ENCODE measurements at regions not wholly inside any gene's neighbourhood (a gene's known extent, or its start where the extent isn't known, plus 50 kb on each side); places are given as distances from the start of the nearest gene placed in this dataset.

- no peak for TF ChIP-seq EZH2 (optimal IDR thresholded peaks at IDR 0.05; ENCODE audit: low read depth, low read length)
- no peak for TF ChIP-seq EZH2phosphoT487 (IDR thresholded peaks at IDR 0.05; ENCODE audit: low read length)
- TF ChIP-seq CTCF (IDR thresholded peaks at IDR 0.05; ENCODE audit: low read length): no peak
Measured at GRCh38 chr9:28207657-28208056, 634.4 kb upstream of the C9orf72 start.
